ENCODE measurements at regions not wholly inside any gene's neighbourhood (a gene's known extent, or its start where the extent isn't known, plus 50 kb on each side); places are given as distances from the start of the nearest gene placed in this dataset.

DNA sequence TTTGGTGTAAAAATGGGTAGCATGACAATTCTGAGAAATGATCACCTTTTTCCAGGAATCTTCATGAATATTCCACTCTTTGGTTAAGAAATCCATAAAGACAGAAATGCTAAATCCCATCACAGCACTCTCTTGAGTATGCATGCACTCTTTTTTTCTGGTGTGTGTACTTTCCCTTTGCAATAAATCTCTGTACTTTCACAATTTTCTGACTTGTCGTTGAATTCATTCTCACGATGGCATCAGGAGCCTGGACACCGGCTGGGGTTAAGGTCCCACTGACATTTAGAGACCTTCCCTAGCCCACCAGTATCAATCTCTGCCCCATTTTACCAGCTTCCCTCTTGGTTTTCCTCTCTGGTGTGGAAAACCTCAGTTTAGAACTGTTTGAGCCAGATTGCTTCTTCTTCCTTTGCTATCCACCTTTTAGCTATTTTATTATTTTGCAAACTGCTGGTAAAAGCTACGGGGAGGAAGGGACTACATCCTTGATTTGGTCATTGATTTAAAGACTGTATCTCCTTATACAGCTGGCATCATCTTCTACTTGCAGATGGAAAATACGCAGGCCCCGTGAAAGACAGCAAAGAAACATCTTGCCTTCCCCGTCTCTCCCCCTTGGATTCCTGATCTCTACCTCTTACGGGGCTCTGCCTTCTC, 59.9 kb upstream of the ZFR start:
- no peak for DNase-seq (ENCODE audit: extremely low read depth, low read depth)

- no peak for DNase-seq (ENCODE audit: extremely low read depth, low read depth)
Observed at GRCh38 chr5:32503261-32503660, 58.7 kb upstream of the ZFR start.

DNA sequence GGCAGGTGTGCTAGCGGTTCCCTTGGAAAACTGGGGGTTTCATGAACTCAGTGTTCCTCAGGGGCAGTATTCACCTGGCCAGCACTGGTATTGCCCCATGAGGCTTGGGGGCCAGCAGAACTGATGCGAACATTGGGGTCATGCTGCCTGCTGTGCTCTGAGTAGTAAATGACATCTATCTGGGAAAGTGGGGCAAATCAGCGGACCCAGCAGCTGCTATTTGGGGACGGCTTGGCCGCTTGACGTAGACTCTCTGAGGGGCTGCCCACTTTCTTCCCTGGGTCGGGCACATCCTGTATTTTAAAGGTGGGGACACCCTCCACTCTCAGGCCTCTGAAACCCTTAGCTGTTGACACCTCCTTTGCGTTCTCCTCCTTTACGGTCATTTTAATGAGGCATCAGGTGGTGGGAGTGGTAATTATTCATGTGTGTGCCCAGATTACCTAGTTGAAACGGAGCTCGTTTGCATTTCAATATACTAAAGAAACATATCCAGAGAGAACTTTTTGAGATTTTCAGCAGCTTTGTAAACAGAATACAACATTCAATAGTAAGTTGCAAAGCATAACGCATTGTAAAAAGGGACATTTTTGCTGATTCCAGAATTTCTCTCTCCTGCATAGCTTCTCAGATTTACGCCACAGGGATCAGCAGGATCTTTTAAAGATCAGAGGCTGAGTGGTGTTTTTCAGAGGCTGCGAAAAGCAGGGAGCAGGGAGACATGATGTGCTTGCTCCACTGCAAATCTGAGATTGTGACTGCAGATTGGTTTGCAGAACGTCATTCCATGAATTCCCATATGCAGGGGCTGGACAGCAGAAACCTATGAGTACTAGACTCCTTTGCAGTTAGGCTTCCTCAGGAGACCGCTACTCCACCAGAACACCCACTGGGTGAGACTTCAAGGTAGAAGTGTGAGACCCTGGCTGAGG, 56.8 kb upstream of the ZFR start:
- no peak for DNase-seq (ENCODE audit: extremely low read depth, low read depth)

DNA sequence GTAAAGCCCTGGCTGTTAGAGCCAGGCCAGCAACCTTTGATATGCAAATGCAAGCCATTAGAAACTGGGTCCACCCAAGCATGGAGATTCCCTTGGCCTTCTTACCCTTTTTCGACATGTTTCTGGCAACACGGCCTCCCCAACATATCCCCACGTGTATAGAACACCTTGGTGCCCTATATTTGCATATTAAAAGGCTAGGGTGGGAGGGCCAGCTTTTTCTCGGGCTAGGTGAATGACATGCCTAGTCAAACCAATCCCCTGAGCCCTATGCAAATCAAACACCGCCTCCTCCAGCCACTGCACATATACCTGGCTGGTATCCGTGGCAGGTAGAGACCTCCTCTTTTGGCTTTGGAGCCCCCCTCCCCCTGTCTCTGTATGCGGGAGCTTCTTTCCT, 55.6 kb upstream of the ZFR start:
- DNase-seq (ENCODE audit: extremely low read depth, low read depth) = no peak

DNA sequence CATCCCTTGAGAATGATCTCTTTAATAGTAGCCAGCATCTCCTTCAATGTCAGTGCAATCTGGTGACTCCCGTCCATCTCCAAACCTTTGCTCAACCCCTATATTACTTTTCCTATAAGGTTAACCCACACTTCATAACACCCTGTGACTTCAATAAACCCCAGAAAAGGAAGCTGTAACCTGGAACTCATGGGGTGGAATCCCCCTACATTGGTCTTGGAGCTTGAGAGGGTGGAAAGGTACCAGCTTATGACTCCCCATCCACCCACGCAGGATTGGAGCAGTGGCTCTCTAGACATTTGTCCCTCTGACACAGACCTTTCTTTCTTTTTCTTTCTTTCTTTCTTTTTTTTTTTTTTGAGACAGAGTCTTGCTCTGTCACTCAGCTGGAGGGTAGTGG, 54.7 kb upstream of the ZFR start:
- DNase-seq (ENCODE audit: extremely low read depth, low read depth) = no peak

GRCh38 chr5:32498484-32498883, 53.9 kb upstream of the ZFR start:
- DNase-seq (ENCODE audit: extremely low read depth, low read depth) = no peak

- DNase-seq (ENCODE audit: extremely low read depth, low read depth) = no peak
Observed at GRCh38 chr5:32496104-32496503, 51.6 kb upstream of the ZFR start.

DNA sequence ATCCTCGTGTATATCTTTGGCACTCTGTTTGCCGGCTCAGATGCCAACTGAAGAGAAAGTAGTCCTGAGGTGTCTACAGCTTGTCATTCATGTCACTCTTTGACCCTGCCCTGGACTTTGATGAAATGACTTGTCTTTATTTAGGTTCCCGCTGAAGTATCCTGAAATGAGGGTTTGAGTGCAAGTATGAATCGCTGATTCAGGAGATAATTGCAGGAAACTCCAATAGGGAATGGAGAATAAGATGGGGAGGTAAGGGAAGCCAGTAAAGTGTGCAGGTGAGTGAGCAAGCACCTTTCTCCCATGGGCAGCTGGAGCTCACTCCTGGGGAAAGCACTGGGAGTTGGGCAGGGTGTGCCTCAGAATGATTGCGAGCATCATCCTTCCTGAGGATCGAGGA, 50.3 kb upstream of the ZFR start:
- no peak for DNase-seq (ENCODE audit: extremely low read depth, low read depth)
